Neuronal stem cell (in vitro differentiated cells): ENCODE measurements at regions not wholly inside any gene's neighbourhood (a gene's known extent, or its start where the extent isn't known, plus 50 kb on each side); places are given as distances from the start of the nearest gene placed in this dataset.

ENCODE experiments used
- DNase-seq: peaks from one replicate; pipeline ENCODE4 v3.0.0-alpha.2; 2013; ENCODE audit warnings: low spot score
- H2AFZ ChIP-seq: one replicate; pipeline ENCODE4 v1.6.1; 2013; ENCODE audit warnings: mild to moderate bottlenecking, low read length, inconsistent platforms
- H2AK5ac ChIP-seq: 2 replicates; pipeline ENCODE4 v1.6.1; 2013; ENCODE audit warnings: low read depth, mild to moderate bottlenecking, inconsistent platforms, low read length, moderate library complexity, mixed read lengths
- H2BK120ac ChIP-seq: 2 replicates; pipeline ENCODE4 v1.6.1; 2013; ENCODE audit warnings: low read depth, mild to moderate bottlenecking, inconsistent platforms, low read length, moderate library complexity, mixed read lengths
- H2BK12ac ChIP-seq: one replicate; pipeline ENCODE4 v1.6.1; 2013; ENCODE audit warnings: low read length, inconsistent platforms
- H2BK15ac ChIP-seq: 2 replicates; pipeline ENCODE4 v1.6.1; 2013; ENCODE audit warnings: mild to moderate bottlenecking, low read length, inconsistent platforms, mixed read lengths
- H2BK5ac ChIP-seq: one replicate; pipeline ENCODE4 v1.6.1; 2013; ENCODE audit warnings: inconsistent platforms, mild to moderate bottlenecking, low read length, moderate library complexity
- H3K14ac ChIP-seq: one replicate; pipeline ENCODE4 v1.6.1; 2013; ENCODE audit warnings: low read length, inconsistent platforms
- H3K18ac ChIP-seq: 2 replicates; pipeline ENCODE4 v1.6.1; 2013; ENCODE audit warnings: low read length, inconsistent platforms
- H3K23ac ChIP-seq: 2 replicates; pipeline ENCODE4 v1.6.1; 2013; ENCODE audit warnings: low read depth, mild to moderate bottlenecking, mixed read lengths, low read length, inconsistent platforms; ENCODE audit not compliant: poor library complexity
- H3K27ac ChIP-seq: replicated peaks from 3 replicates; pipeline ENCODE4 v1.5.1; 2013; ENCODE audit warnings: low read length, inconsistent platforms
- H3K27me3 ChIP-seq, 3 experiments: 2 replicates each; pipeline ENCODE4 v1.6.1; 2013; ENCODE audit warnings: low read length in 3 of 3, mild to moderate bottlenecking in 2 of 3, inconsistent platforms in 1 of 3, low read depth in 1 of 3, mixed read lengths in 1 of 3, moderate library complexity in 1 of 3; ENCODE audit not compliant: control insufficient read depth in 3 of 3, insufficient read depth in 3 of 3
- H3K36me3 ChIP-seq, 2 donors: replicated peaks in 1 of 2; 2 replicates each; pipeline ENCODE4 v1.6.1; 2013; ENCODE audit warnings: low read length in 2 of 2; ENCODE audit not compliant: control insufficient read depth in 2 of 2, insufficient read depth in 2 of 2
- H3K4ac ChIP-seq: 2 replicates; pipeline ENCODE4 v1.6.1; 2013; ENCODE audit warnings: inconsistent platforms, mild to moderate bottlenecking, low read length, moderate library complexity
- H3K4me1 ChIP-seq, 2 donors: 1 replicate in 1 of 2; 2 replicates in 1 of 2; pipeline ENCODE4 v1.6.1; 2013; ENCODE audit warnings: low read length in 2 of 2, low read depth in 1 of 2; ENCODE audit not compliant: control insufficient read depth in 2 of 2, insufficient read depth in 1 of 2
- H3K4me2 ChIP-seq: one replicate; pipeline ENCODE4 v1.6.1; 2013; ENCODE audit warnings: mild to moderate bottlenecking, low read length, inconsistent platforms; ENCODE audit not compliant: insufficient read depth, poor library complexity, severe bottlenecking
- H3K4me3 ChIP-seq, 2 donors: 2 replicates each; pipeline ENCODE4 v1.5.1; 2013; ENCODE audit warnings: low read length in 2 of 2, mild to moderate bottlenecking in 2 of 2, inconsistent platforms in 1 of 2, moderate library complexity in 1 of 2
- H3K79me1 ChIP-seq: one replicate; pipeline ENCODE4 v1.6.1; 2013; ENCODE audit warnings: low read depth, mild to moderate bottlenecking, inconsistent platforms, low read length, moderate library complexity
- H3K9ac ChIP-seq: one replicate; pipeline ENCODE4 v1.6.1; 2013; ENCODE audit warnings: mild to moderate bottlenecking, low read depth, low read length, inconsistent platforms; ENCODE audit not compliant: poor library complexity
- H3K9me3 ChIP-seq, 2 donors: replicated peaks in 1 of 2; 2 replicates each; pipeline versions ENCODE3 to v1.6.1; 2013; ENCODE audit warnings: low read length in 2 of 2, mild to moderate bottlenecking in 2 of 2, inconsistent platforms in 1 of 2, low read depth in 1 of 2, mixed read lengths in 1 of 2, moderate library complexity in 1 of 2; ENCODE audit not compliant: control insufficient read depth in 2 of 2, insufficient read depth in 1 of 2
- H4K8ac ChIP-seq: one replicate; pipeline ENCODE4 v1.6.1; 2013; ENCODE audit warnings: low read depth, mild to moderate bottlenecking, inconsistent platforms, low read length, moderate library complexity
- H4K91ac ChIP-seq: one replicate; pipeline ENCODE4 v1.6.1; 2013; ENCODE audit warnings: low read length, low read depth, mild to moderate bottlenecking, inconsistent platforms; ENCODE audit not compliant: poor library complexity
- WGBS, 2 donors: extraction: QIAGEN DNeasy Blood & Tissue Kit; methylation state at CpG; one replicate each; pipeline ENCODE4 v1.1.7; 2013; ENCODE audit warnings: missing lambda C conversion rate in 2 of 2, mixed read lengths in 1 of 2; ENCODE audit not compliant: insufficient read length in 2 of 2, insufficient replicate concordance in 1 of 2; ENCODE audit errors: extremely low coverage in 2 of 2; 5-methylcytosine and 5-hydroxymethylcytosine counted together

DNA sequence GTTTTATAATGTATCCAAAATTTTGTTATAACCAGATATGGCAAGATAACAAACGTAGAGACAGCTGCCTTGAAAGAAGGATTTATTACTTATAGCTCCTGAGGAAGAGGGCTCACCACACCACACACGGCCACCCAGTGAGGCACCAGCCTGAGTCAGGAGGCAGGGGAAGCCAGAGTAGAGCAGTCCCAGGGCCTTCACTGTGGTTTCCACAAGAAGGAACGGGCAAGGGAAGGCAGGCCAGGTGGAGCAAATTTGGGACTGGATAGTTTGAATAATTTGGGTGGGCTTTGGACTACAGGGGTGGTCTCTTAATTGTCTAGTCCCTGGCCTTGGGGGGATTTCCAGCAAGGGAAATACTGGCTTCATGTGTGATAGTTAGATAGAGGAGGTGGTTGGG is 72.5 kb downstream of the RRAGC start:
- no peak overlapping the region for H3K14ac ChIP-seq
- no peak overlapping the region for H2BK15ac ChIP-seq
- H2BK120ac ChIP-seq, result no peak overlapping the region
- no peaks in the 10 kb centered on the region for H3K9me3 ChIP-seq
- peak overlapping the region; percentile 30 for H2AK5ac ChIP-seq
- no peaks in the 10 kb centered on the region for H3K36me3 ChIP-seq
- no peak overlapping the region for H3K4ac ChIP-seq
- no peak overlapping the region for H3K9ac ChIP-seq
- H3K18ac ChIP-seq, result peak overlapping the region; percentile 38
- H3K23ac ChIP-seq, result no peak overlapping the region
- no CpG with 5 or more reads among the region's 3 CpGs for WGBS, 2 donors
- H3K4me1 ChIP-seq, result peaks cover 8 to 15% of the 10 kb centered on the region in 2 donors
- H4K91ac ChIP-seq, result no peak overlapping the region
- DNase-seq, result no peak
- H3K79me1 ChIP-seq, result no peaks in the 10 kb centered on the region
- no peak overlapping the region for H3K27ac ChIP-seq
- no peak overlapping the region for H2AFZ ChIP-seq
- no peak overlapping the region for H3K4me2 ChIP-seq
- no peak overlapping the region for H3K4me3 ChIP-seq
- peaks cover 0 to 57% (median 0%) of the 10 kb centered on the region in 3 experiments for H3K27me3 ChIP-seq
- peak overlapping the region; percentile 59 for H2BK12ac ChIP-seq
- H4K8ac ChIP-seq, result no peak overlapping the region
- no peak overlapping the region for H2BK5ac ChIP-seq

DNA sequence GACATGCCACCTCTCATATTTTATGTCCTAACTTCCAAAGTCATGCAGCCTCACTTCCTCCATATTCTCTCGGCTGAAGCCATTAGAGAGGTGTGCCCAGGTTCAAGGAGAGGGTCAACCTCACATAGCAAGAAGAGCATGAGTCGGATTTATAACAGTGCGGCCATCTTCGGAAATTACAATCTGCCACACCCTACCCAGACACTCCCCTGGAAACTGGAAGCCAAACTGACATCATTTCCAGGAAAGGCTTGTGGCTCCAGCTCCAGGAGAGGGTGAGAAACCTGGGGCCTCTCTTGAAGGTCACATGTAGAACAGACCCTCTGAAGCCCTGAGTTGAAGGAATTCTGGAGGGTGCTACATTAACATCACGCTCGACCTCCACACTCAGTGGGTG is 73.5 kb downstream of the RRAGC start:
- Histone ChIP-seq H3K9me3 (no peaks in the 10 kb centered on the region), H4K8ac (no peak overlapping the region), H2BK5ac (no peak overlapping the region), H3K79me1 (no peaks in the 10 kb centered on the region), H3K4me3 (no peak overlapping the region), H3K4ac (no peak overlapping the region), H3K23ac (no peak overlapping the region), H2AK5ac (no peak overlapping the region), H2BK12ac (no peak overlapping the region), H4K91ac (no peak overlapping the region), H3K18ac (no peak overlapping the region), H3K14ac (no peak overlapping the region), H3K4me2 (no peak overlapping the region), H2BK15ac (no peak overlapping the region), H2AFZ (no peak overlapping the region), H2BK120ac (no peak overlapping the region), H3K9ac (no peak overlapping the region), H3K27ac (no peak overlapping the region), H3K4me1 (peaks cover 9 to 16% of the 10 kb centered on the region in 2 donors), H3K36me3 (no peaks in the 10 kb centered on the region), H3K27me3 (peaks cover 0 to 59% (median 0%) of the 10 kb centered on the region in 3 experiments)
- no CpG with 5 or more reads among the region's 6 CpGs for WGBS, 2 donors
- no peak for DNase-seq

DNA sequence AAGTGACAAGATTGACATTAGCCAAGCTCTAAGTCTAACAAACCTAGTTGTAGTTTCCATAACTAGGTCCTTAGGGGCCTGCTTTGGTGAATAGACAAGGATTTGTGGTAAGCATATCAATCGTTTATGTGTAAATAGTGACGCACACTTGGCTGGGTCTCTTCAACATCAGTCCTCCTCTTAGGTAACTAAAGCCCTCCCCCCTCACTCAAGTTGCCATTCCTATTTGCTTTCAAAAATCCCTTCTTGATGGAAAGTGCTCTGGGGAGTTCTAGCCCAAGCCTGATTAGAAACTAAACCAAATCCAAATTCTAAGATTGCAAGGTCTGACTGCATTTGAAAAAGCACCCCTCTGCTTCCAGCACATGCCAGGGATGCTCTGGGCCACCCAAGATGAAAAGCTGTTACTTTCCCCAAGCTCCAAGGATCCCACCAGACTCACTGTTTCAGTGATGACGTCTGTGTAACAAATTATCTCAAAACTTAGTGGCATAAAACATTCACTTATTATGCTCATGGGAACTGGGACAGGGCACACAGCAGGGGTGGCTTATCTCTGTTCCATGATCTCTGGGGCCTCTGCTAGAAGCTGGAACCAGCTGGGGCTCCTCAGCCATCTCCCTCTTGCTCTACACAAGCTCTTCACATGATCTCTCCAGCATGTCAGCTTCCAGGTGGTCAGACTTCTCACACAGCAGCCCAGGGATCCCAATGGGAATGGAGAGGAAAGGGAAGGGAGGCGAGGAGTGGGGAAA is 74.1 kb downstream of the RRAGC start:
- Histone ChIP-seq H3K9ac (no peak overlapping the region), H2BK5ac (no peak overlapping the region), H3K27me3 (peaks cover 0 to 55% (median 0%) of the 10 kb centered on the region in 3 experiments), H3K4me1 (peaks cover 11 to 16% of the 10 kb centered on the region in 2 donors), H3K79me1 (no peaks in the 10 kb centered on the region), H3K4ac (no peak overlapping the region), H3K9me3 (no peaks in the 10 kb centered on the region), H2BK15ac (no peak overlapping the region), H2BK12ac (no peak overlapping the region), H3K23ac (no peak overlapping the region), H3K27ac (no peak overlapping the region), H2AK5ac (no peak overlapping the region), H4K91ac (no peak overlapping the region), H3K4me2 (no peak overlapping the region), H3K4me3 (no peak overlapping the region), H4K8ac (no peak overlapping the region), H3K14ac (no peak overlapping the region), H3K18ac (no peak overlapping the region), H2AFZ (no peak overlapping the region), H3K36me3 (no peaks in the 10 kb centered on the region), H2BK120ac (no peak overlapping the region)
- DNase-seq, result no peak
- no CpG with 5 or more reads among the region's 4 CpGs for WGBS, 2 donors

GRCh38 chr1:38784452-38785284 is 74.9 kb downstream of the RRAGC start:
- Histone ChIP-seq H2AFZ (no peak overlapping the region), H2BK15ac (no peak overlapping the region), H4K91ac (no peak overlapping the region), H3K9me3 (no peaks in the 10 kb centered on the region), H2BK12ac (no peak overlapping the region), H3K4me1 (peaks cover 11 to 16% of the 10 kb centered on the region in 2 donors), H3K4me3 (no peak overlapping the region), H2AK5ac (no peak overlapping the region), H4K8ac (no peak overlapping the region), H3K14ac (no peak overlapping the region), H3K36me3 (no peaks in the 10 kb centered on the region), H3K27me3 (peaks cover 0 to 48% (median 0%) of the 10 kb centered on the region in 3 experiments), H2BK5ac (no peak overlapping the region), H3K18ac (no peak overlapping the region), H3K79me1 (no peaks in the 10 kb centered on the region), H3K27ac (no peak overlapping the region), H3K4me2 (no peak overlapping the region), H3K4ac (no peak overlapping the region), H3K9ac (no peak overlapping the region), H3K23ac (no peak overlapping the region), H2BK120ac (no peak overlapping the region)
- no CpG with 5 or more reads among the region's 6 CpGs for WGBS, 2 donors
- no peak for DNase-seq
